ENCODE measurements at regions not wholly inside any gene's neighbourhood (a gene's known extent, or its start where the extent isn't known, plus 50 kb on each side); places are given as distances from the start of the nearest gene placed in this dataset.
A peak's percentile ranks its signal among the peaks of the same experiment; 100 is the strongest.

- no peak overlapping the region for H4K91ac ChIP-seq (replicated peaks; ENCODE audit: insufficient read length, low read length)
- H3K9ac ChIP-seq (replicated peaks in 1 of 4; ENCODE audit: extremely low read depth in 1 of 4, low read depth in 3 of 4, low read length in 3 of 4): no peak overlapping the region
- CTCF ChIA-PET (ENCODE audit: partially characterized antibody): interaction anchor here (0.7 to 1.5 kb wide), 7 partner anchors 10 to 166 kb away, joined by 3 to 5 read pairs (median 3); no protein-coding TSS in a partner anchor
- H3K27me3 ChIP-seq (replicated peaks in 1 of 4; ENCODE audit: control insufficient read depth in 3 of 4, extremely low read depth in 1 of 4, insufficient read depth in 3 of 4, low read length in 3 of 4): peaks cover 0 to 22% (median 7%) of the 10 kb centered on the region in 4 experiments; a peak in 4 of 7 replicates
- H2AFZ ChIP-seq (ENCODE audit: low read length): no peak overlapping the region
- no peak overlapping the region for H3K23ac ChIP-seq (ENCODE audit: insufficient read length)
- H3K27ac ChIP-seq (ENCODE audit: low read depth, low read length): no peak overlapping the region
- H2AK5ac ChIP-seq (ENCODE audit: low read depth, low read length): 0 out of 2 replicates have a peak overlapping the region, but pooled peaks have one; percentile 53
- no peak overlapping the region for H4K8ac ChIP-seq (ENCODE audit: extremely low read depth, insufficient read depth, low read length)
- H2BK20ac ChIP-seq (ENCODE audit: low read length): no peak overlapping the region
- no peaks in the 10 kb centered on the region for H3K79me1 ChIP-seq (ENCODE audit: low read depth, low read length)
- no peaks in the 10 kb centered on the region for H3K36me3 ChIP-seq (ENCODE audit: control insufficient read depth in 2 of 4, insufficient read depth in 4 of 4, low read length in 3 of 4)
- H2BK5ac ChIP-seq (ENCODE audit: low read depth, low read length): no peak overlapping the region
- no peak overlapping the region for H4K5ac ChIP-seq (ENCODE audit: insufficient read length, low read depth, low read length)
- no peaks in the 10 kb centered on the region; the same call in 1 of the 2 replicates for H3K23me2 ChIP-seq (ENCODE audit: low read depth, low read length)
- no peak for FAIRE-seq
- H2BK12ac ChIP-seq (ENCODE audit: low read depth, low read length): 0 out of 2 replicates have a peak overlapping the region, but pooled peaks have one; percentile 68
- H3K56ac ChIP-seq (replicated peaks; ENCODE audit: insufficient read length, low read depth, low read length): no peak overlapping the region
- H3K18ac ChIP-seq (ENCODE audit: extremely low read depth, low read length): no peak overlapping the region; the same call in 1 of the 2 replicates
- H3K4ac ChIP-seq (replicated peaks; ENCODE audit: insufficient read length, low read depth, low read length): no peak overlapping the region
- WGBS, 2 experiments (ENCODE audit: extremely low coverage in 1 of 2, insufficient coverage in 1 of 2, insufficient read length in 1 of 2, insufficient replicate concordance in 2 of 2, low coverage in 1 of 2, low lambda C conversion rate in 2 of 2, missing lambda C conversion rate in 1 of 2): 45% methylated on average over 11 of the region's 11 CpGs; no CpG with 5 or more reads in 1 of the 2 experiments
- no peak overlapping the region for H2BK120ac ChIP-seq (replicated peaks; ENCODE audit: low read depth, low read length)
- no peak for TF ChIP-seq PHF8 (conservative IDR thresholded peaks at IDR 0.05; ENCODE audit: low read depth, low read length)
- TF ChIP-seq CREB1 (IDR thresholded peaks at IDR 0.05): no peak; the same call in 1 of the 2 replicates
- TF ChIP-seq JUND (IDR thresholded peaks at IDR 0.05; ENCODE audit: low read length): peak; percentile 73; the same call in 1 of the 2 replicates
- TF ChIP-seq TCF12 (IDR thresholded peaks at IDR 0.05; ENCODE audit: low read depth, low read length): no peak
- TF ChIP-seq SAP30 (IDR thresholded peaks at IDR 0.05; ENCODE audit: insufficient read depth, insufficient replicate concordance, low read length): no peak
- TF ChIP-seq ATF3 (IDR thresholded peaks at IDR 0.05; ENCODE audit: insufficient read depth, low read depth, low read length): 0 out of 2 replicates have a peak, but pooled peaks have one; percentile 9
- TF ChIP-seq, protein P1, sequence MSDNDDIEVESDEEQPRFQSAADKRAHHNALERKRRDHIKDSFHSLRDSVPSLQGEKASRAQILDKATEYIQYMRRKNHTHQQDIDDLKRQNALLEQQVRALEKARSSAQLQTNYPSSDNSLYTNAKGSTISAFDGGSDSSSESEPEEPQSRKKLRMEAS (IDR thresholded peaks at IDR 0.05): 0 out of 2 replicates have a peak, but pooled peaks have one; percentile 21
- TF ChIP-seq TEAD4 (IDR thresholded peaks at IDR 0.05; ENCODE audit: low read depth, low read length): peak; percentile 72; the same call in 1 of the 2 replicates
- no peak for TF ChIP-seq EP300 (IDR thresholded peaks at IDR 0.05; ENCODE audit: borderline replicate concordance in 1 of 2, low read depth in 2 of 2, low read length in 2 of 2)
- TF ChIP-seq RXRA (IDR thresholded peaks at IDR 0.05; ENCODE audit: insufficient read depth, low read depth, low read length): no peak
- H3K4me2 ChIP-seq (ENCODE audit: insufficient read depth in 1 of 2, low read depth in 2 of 2, low read length in 2 of 2): no peak overlapping the region
- peak in 1 of 2 experiments; percentile 49 for DNase-seq (ENCODE audit: low read depth in 1 of 2, low spot score in 2 of 2)
- peaks cover 6 to 30% (median 19%) of the 10 kb centered on the region in 4 experiments for H3K4me1 ChIP-seq (replicated peaks in 1 of 4; ENCODE audit: control insufficient read depth in 3 of 4, insufficient read depth in 4 of 4, low read length in 3 of 4)
- no peak overlapping the region for H3K14ac ChIP-seq (ENCODE audit: insufficient read length)
- no peak overlapping the region for H3K4me3 ChIP-seq (ENCODE audit: extremely low read depth in 1 of 4, insufficient read depth in 2 of 4, low read depth in 3 of 4, low read length in 4 of 4)
- H3K79me2 ChIP-seq (ENCODE audit: control insufficient read depth in 1 of 2, insufficient read depth in 2 of 2, low read length in 2 of 2): no peaks in the 10 kb centered on the region
- POLR2A ChIA-PET (ENCODE audit: partially characterized antibody): no interaction called here
- no peaks in the 10 kb centered on the region for H3K9me3 ChIP-seq (ENCODE audit: insufficient read depth in 2 of 2, low read depth in 1 of 2, low read length in 1 of 2)
- no peak overlapping the region for H2BK15ac ChIP-seq (ENCODE audit: low read length)
- no peaks in the 10 kb centered on the region for H4K20me1 ChIP-seq (replicated peaks in 1 of 2; ENCODE audit: control insufficient read depth in 1 of 2, insufficient read depth in 2 of 2, low read length in 2 of 2)
Observed at GRCh38 chr1:22250724-22251123, 107.8 kb upstream of the WNT4 start.

All from H1 (cell line).